GM23338 (cell line): ENCODE measurements at regions not wholly inside any gene's neighbourhood (a gene's known extent, or its start where the extent isn't known, plus 50 kb on each side); places are given as distances from the start of the nearest gene placed in this dataset.

Experiments used
- ATAC-seq: fragments of 200-7000 bp; cut with Tn5 transposase; 3 replicates; pipeline ENCODE4 v1.9.1; 2020
- DNase-seq: peaks from one replicate; pipeline ENCODE4 v3.0.0-alpha.2; 2015; ENCODE audit warnings: low spot score
- H2AFZ ChIP-seq: fragments of 200-600 bp; sonication (generic); 2 replicates; pipeline ENCODE4 v1.8.0; 2016; ENCODE audit warnings: antibody characterized with exemption, mild to moderate bottlenecking, moderate library complexity
- H3F3A ChIP-seq: fragments of 200-600 bp; sonication (generic); replicated peaks from 2 replicates; pipeline ENCODE4 v1.8.0; 2017; ENCODE audit warnings: antibody characterized with exemption, mixed run types, low read depth
- H3K27ac ChIP-seq: fragments of 200-600 bp; sonication (generic); 2 replicates; pipeline ENCODE4 v1.6.1; 2016; ENCODE audit warnings: low read depth
- H3K27me3 ChIP-seq: fragments of 200-600 bp; sonication (generic); 2 replicates; pipeline ENCODE4 v1.8.0; 2016; ENCODE audit warnings: mild to moderate bottlenecking, mixed run types, moderate library complexity; ENCODE audit not compliant: insufficient read depth
- H3K36me3 ChIP-seq: fragments of 200-600 bp; sonication (generic); 2 replicates; pipeline ENCODE4 v1.8.0; 2016; ENCODE audit warnings: mild to moderate bottlenecking; ENCODE audit not compliant: insufficient read depth
- H3K4me1 ChIP-seq: fragments of 200-600 bp; sonication (generic); 2 replicates; pipeline ENCODE4 v1.8.0; 2016; ENCODE audit warnings: mild to moderate bottlenecking, moderate library complexity; ENCODE audit not compliant: insufficient read depth
- H3K4me2 ChIP-seq: fragments of 200-600 bp; sonication (generic); 2 replicates; pipeline ENCODE4 v1.7.1; 2017; ENCODE audit warnings: mixed run types
- H3K4me3 ChIP-seq: fragments of 200-600 bp; sonication (generic); 2 replicates; pipeline ENCODE4 v1.6.1; 2016; ENCODE audit warnings: mixed run types
- H3K79me2 ChIP-seq: fragments of 200-600 bp; sonication (generic); replicated peaks from 2 replicates; pipeline ENCODE4 v1.8.0; 2017; ENCODE audit warnings: mild to moderate bottlenecking; ENCODE audit not compliant: insufficient read depth
- H3K9me2 ChIP-seq: fragments of 200-600 bp; sonication (generic); 2 replicates; pipeline ENCODE4 v1.8.0; 2017; ENCODE audit not compliant: insufficient read depth
- H4K20me1 ChIP-seq: fragments of 200-600 bp; sonication (generic); replicated peaks from 2 replicates; pipeline ENCODE4 v1.8.0; 2017; ENCODE audit warnings: mild to moderate bottlenecking; ENCODE audit not compliant: insufficient read depth
- H3K27ac Mint-ChIP-seq: 2 replicates; pipeline ENCODE4 v1.8.0; 2020; ENCODE audit warnings: inconsistent platforms, mild to moderate bottlenecking, moderate library complexity, mixed read lengths
- H3K27me3 Mint-ChIP-seq: 3 replicates; pipeline ENCODE4 v1.8.0; 2022; ENCODE audit warnings: low read depth, mild to moderate bottlenecking, moderate library complexity, mixed read lengths, inconsistent platforms; ENCODE audit not compliant: insufficient read depth, poor library complexity
- H3K36me3 Mint-ChIP-seq: 3 replicates; pipeline ENCODE4 v1.8.0; 2021; ENCODE audit warnings: low read depth, mild to moderate bottlenecking, inconsistent platforms, moderate library complexity, mixed read lengths
- H3K4me1 Mint-ChIP-seq: 3 replicates; pipeline ENCODE4 v1.8.0; 2020; ENCODE audit warnings: mild to moderate bottlenecking, inconsistent platforms, mixed read lengths
- H3K4me3 Mint-ChIP-seq: 3 replicates; pipeline ENCODE4 v1.8.0; 2021; ENCODE audit warnings: moderate library complexity, mild to moderate bottlenecking, inconsistent platforms, mixed read lengths
- H3K9me3 Mint-ChIP-seq: 3 replicates; pipeline ENCODE4 v1.8.0; 2020; ENCODE audit warnings: moderate library complexity, mild to moderate bottlenecking, inconsistent platforms, mixed read lengths
- JUNB ChIP-seq: IDR thresholded peaks from one replicate; pipeline ENCODE4 v1.6.1; 2016; ENCODE audit warnings: antibody characterized with exemption; ENCODE audit not compliant: unreplicated experiment
- POLR2AphosphoS5 ChIP-seq: IDR thresholded peaks from 2 replicates; pipeline ENCODE4 v1.6.1; 2016; ENCODE audit warnings: antibody characterized with exemption, low read depth
- ZNF331 ChIP-seq: fragments of 250-450 bp; sonication (Bioruptor Pico); IDR thresholded peaks from 2 replicates; pipeline ENCODE4 v1.5.0; 2020; ENCODE audit warnings: low read depth, mild to moderate bottlenecking, moderate library complexity
- TF ChIP-seq, protein P1 (sequence below), 2 experiments: fragments of 200-600 bp in 1 of 2; sonication (generic) in 1 of 2; conservative IDR thresholded peaks; 2 replicates each; pipeline versions ENCODE4 v1.5.1 to v1.6.1; 2016 to 2017; ENCODE audit warnings: antibody characterized with exemption in 2 of 2, low read depth in 2 of 2, mild to moderate bottlenecking in 2 of 2, moderate library complexity in 1 of 2

DNA sequence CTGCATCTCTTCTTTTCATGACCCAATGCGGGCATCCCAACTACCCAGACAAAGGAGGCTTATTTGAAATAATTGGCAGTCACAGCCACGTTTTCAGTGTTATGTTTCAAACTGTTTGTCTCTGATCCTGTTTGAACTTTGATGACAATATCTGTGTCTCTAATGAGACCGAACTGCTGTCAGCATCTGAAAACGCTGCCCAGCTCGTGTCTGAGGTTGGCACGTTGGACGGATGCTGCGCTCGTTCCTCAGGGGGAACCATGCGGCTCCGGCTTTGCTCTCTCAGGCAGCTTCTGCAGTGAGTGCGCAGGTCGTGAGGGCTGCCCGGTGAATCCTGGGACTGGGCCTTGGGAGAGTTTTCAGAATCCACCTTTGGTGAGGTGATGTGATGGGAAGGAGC, 58.4 kb upstream of the SORBS2 start:
- H3K36me3 Mint-ChIP-seq, result no peaks in the 10 kb centered on the region
- TF ChIP-seq, protein P1, sequence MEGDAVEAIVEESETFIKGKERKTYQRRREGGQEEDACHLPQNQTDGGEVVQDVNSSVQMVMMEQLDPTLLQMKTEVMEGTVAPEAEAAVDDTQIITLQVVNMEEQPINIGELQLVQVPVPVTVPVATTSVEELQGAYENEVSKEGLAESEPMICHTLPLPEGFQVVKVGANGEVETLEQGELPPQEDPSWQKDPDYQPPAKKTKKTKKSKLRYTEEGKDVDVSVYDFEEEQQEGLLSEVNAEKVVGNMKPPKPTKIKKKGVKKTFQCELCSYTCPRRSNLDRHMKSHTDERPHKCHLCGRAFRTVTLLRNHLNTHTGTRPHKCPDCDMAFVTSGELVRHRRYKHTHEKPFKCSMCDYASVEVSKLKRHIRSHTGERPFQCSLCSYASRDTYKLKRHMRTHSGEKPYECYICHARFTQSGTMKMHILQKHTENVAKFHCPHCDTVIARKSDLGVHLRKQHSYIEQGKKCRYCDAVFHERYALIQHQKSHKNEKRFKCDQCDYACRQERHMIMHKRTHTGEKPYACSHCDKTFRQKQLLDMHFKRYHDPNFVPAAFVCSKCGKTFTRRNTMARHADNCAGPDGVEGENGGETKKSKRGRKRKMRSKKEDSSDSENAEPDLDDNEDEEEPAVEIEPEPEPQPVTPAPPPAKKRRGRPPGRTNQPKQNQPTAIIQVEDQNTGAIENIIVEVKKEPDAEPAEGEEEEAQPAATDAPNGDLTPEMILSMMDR (conservative IDR thresholded peaks at IDR 0.05; ENCODE audit: low read depth in 2 of 2), result no peak
- TF ChIP-seq POLR2AphosphoS5, result no peak
- TF ChIP-seq JUNB, result no peak
- Histone ChIP-seq H3K4me2 (no peak overlapping the region), H3K27me3 (no peaks in the 10 kb centered on the region), H2AFZ (peak overlapping the region; percentile 93), H3K36me3 (no peaks in the 10 kb centered on the region), H3K4me3 (no peak overlapping the region), H3F3A (no peaks in the 10 kb centered on the region), H3K27ac (no peak overlapping the region), H3K4me1 (peaks cover 20% of the 10 kb centered on the region), H3K79me2 (no peaks in the 10 kb centered on the region), H4K20me1 (no peaks in the 10 kb centered on the region), H3K9me2 (no peaks in the 10 kb centered on the region)
- H3K4me3 Mint-ChIP-seq, result no peak overlapping the region
- peaks cover 3% of the 10 kb centered on the region for H3K27me3 Mint-ChIP-seq
- H3K27ac Mint-ChIP-seq, result 0 out of 2 replicates have a peak overlapping the region, but pooled peaks have one; percentile 61
- H3K9me3 Mint-ChIP-seq, result no peaks in the 10 kb centered on the region
- peaks cover 35% of the 10 kb centered on the region for H3K4me1 Mint-ChIP-seq
- ATAC-seq (no peak), DNase-seq (no peak)

GRCh38 chr4:185872747-185873380, 60.9 kb upstream of the SORBS2 start:
- H3K79me2 ChIP-seq, result no peaks in the 10 kb centered on the region
- H3F3A ChIP-seq, result no peaks in the 10 kb centered on the region
- no peaks in the 10 kb centered on the region for H3K9me2 ChIP-seq
- H4K20me1 ChIP-seq, result no peaks in the 10 kb centered on the region
- no peaks in the 10 kb centered on the region for H3K36me3 ChIP-seq
- H3K4me2 ChIP-seq, result no peak overlapping the region
- no peak for DNase-seq
- no peak overlapping the region for H3K27ac ChIP-seq
- H3K9me3 Mint-ChIP-seq, result no peaks in the 10 kb centered on the region
- H3K36me3 Mint-ChIP-seq, result no peaks in the 10 kb centered on the region
- H3K4me1 ChIP-seq, result peaks cover 16% of the 10 kb centered on the region
- H3K27ac Mint-ChIP-seq, result no peak overlapping the region
- H3K4me3 Mint-ChIP-seq, result no peak overlapping the region
- TF ChIP-seq ZNF331 (CRISPR knock-in tag), result no peak
- TF ChIP-seq, protein P1 (conservative IDR thresholded peaks at IDR 0.05; ENCODE audit: low read depth in 2 of 2), result 0 out of 4 replicates have a peak, but pooled peaks of 1 of the 2 experiments have one; percentile 7
- H3K27me3 ChIP-seq, result no peaks in the 10 kb centered on the region
- peaks cover 22% of the 10 kb centered on the region for H3K4me1 Mint-ChIP-seq
- no peak overlapping the region for H3K4me3 ChIP-seq
- peaks cover 3% of the 10 kb centered on the region for H3K27me3 Mint-ChIP-seq
- 0 out of 2 replicates have a peak overlapping the region, but pooled peaks have one; percentile 4 for H2AFZ ChIP-seq
- ATAC-seq, result peak; percentile 59
